ENCODE measurements at regions not wholly inside any gene's neighbourhood (a gene's known extent, or its start where the extent isn't known, plus 50 kb on each side); places are given as distances from the start of the nearest gene placed in this dataset.

DNA sequence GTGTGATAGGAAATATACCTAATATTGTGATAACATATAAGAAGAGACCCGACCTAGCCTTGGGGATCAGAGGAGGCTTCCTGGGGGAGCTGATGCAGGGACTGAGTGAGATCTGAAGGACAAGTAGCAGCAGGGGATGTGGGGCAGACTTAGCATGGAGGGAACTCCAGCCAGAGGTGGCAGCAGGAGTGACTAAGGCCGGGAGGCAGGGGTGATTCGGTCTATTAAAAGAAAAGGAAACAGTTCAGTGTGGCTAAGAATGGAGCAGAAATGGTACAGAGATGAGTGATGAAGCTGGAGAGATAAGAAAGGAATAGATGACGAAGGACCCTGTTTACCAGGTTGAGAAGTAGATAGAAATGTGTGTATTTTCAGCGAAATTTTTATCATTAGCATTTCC is 408.8 kb downstream of the ENC1 start:
- H3K9me3 ChIP-seq (ENCODE audit: control insufficient read depth, low read length): no peaks in the 10 kb centered on the region
- H3K4me3 ChIP-seq (ENCODE audit: low read length): no peak overlapping the region
- DNase-seq (ENCODE audit: low read depth): no peak
- no peaks in the 10 kb centered on the region for H3K36me3 ChIP-seq (ENCODE audit: control insufficient read depth, insufficient read depth, low read length, severe bottlenecking)
- H3K4me1 ChIP-seq (ENCODE audit: control insufficient read depth, insufficient read depth, low read length): peaks cover 18% of the 10 kb centered on the region
- no peaks in the 10 kb centered on the region for H3K27me3 ChIP-seq (replicated peaks; ENCODE audit: control insufficient read depth, insufficient read depth, low read length)
- H3K9ac ChIP-seq (ENCODE audit: low read length): no peak overlapping the region

- H3K4me3 ChIP-seq (ENCODE audit: low read length): no peak overlapping the region
- no peak overlapping the region for H3K9ac ChIP-seq (ENCODE audit: low read length)
- H3K9me3 ChIP-seq (ENCODE audit: control insufficient read depth, low read length): no peaks in the 10 kb centered on the region
- H3K36me3 ChIP-seq (ENCODE audit: control insufficient read depth, insufficient read depth, low read length, severe bottlenecking): no peaks in the 10 kb centered on the region
- H3K4me1 ChIP-seq (ENCODE audit: control insufficient read depth, insufficient read depth, low read length): no peaks in the 10 kb centered on the region
- DNase-seq (ENCODE audit: low read depth): no peak
- H3K27me3 ChIP-seq (replicated peaks; ENCODE audit: control insufficient read depth, insufficient read depth, low read length): no peaks in the 10 kb centered on the region
Measured at GRCh38 chr5:74226716-74227485, 413.6 kb downstream of the ENC1 start.

- Histone ChIP-seq H3K4me3 (ENCODE audit: low read length) (no peak overlapping the region), H3K4me1 (ENCODE audit: control insufficient read depth, insufficient read depth, low read length) (no peaks in the 10 kb centered on the region), H3K9ac (ENCODE audit: low read length) (no peak overlapping the region), H3K9me3 (ENCODE audit: control insufficient read depth, low read length) (no peaks in the 10 kb centered on the region), H3K36me3 (ENCODE audit: control insufficient read depth, insufficient read depth, low read length, severe bottlenecking) (no peaks in the 10 kb centered on the region), H3K27me3 (replicated peaks; ENCODE audit: control insufficient read depth, insufficient read depth, low read length) (no peaks in the 10 kb centered on the region)
- no peak for DNase-seq (ENCODE audit: low read depth)
Measured at GRCh38 chr5:74225587-74225986, 414.9 kb downstream of the ENC1 start.

DNA sequence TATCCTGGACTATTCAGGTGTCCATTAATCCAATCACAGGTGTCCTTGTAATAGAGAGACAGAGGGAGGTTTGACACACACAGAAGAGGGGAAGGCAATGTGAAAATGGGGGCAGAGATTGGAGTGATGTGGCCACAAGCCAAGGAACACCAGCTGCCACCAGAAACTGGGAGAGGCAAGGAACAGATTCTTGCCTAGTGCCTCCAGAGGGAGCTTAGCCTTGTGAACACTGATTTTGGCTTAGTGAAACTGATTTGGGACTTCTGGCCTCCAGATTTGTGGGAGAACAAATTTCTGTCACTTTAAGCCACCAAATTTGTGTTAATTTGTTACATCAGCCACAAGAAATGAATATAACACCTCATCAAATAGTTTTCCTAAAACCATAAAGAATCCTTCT is 416.2 kb downstream of the ENC1 start:
- H3K9ac ChIP-seq (ENCODE audit: low read length): no peak overlapping the region
- no peaks in the 10 kb centered on the region for H3K9me3 ChIP-seq (ENCODE audit: control insufficient read depth, low read length)
- H3K4me1 ChIP-seq (ENCODE audit: control insufficient read depth, insufficient read depth, low read length): no peaks in the 10 kb centered on the region
- H3K36me3 ChIP-seq (ENCODE audit: control insufficient read depth, insufficient read depth, low read length, severe bottlenecking): no peaks in the 10 kb centered on the region
- no peak for DNase-seq (ENCODE audit: low read depth)
- H3K4me3 ChIP-seq (ENCODE audit: low read length): no peak overlapping the region
- H3K27me3 ChIP-seq (replicated peaks; ENCODE audit: control insufficient read depth, insufficient read depth, low read length): no peaks in the 10 kb centered on the region

DNA sequence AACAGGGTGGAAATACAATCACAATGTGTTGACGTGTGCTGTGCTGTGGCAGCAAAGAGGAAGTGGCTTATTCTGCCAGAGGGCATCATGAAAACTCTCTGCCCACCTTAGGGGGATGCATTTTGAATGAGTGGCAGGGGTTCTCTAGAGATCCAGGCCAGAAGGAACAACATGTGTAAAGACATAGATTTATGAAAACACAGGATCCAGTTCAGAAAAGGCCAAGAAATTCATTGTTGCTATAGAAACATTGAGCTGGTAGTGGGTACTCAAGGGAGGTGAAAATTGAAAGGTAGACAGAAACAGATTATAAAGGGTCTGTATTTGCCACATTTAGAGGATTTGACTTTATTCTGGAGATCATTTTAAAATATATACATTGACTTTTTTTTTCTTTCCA is 417.7 kb downstream of the ENC1 start:
- Histone ChIP-seq H3K36me3 (ENCODE audit: control insufficient read depth, insufficient read depth, low read length, severe bottlenecking) (no peaks in the 10 kb centered on the region), H3K9me3 (ENCODE audit: control insufficient read depth, low read length) (no peaks in the 10 kb centered on the region), H3K9ac (ENCODE audit: low read length) (no peak overlapping the region), H3K27me3 (replicated peaks; ENCODE audit: control insufficient read depth, insufficient read depth, low read length) (no peaks in the 10 kb centered on the region), H3K4me1 (ENCODE audit: control insufficient read depth, insufficient read depth, low read length) (no peaks in the 10 kb centered on the region), H3K4me3 (ENCODE audit: low read length) (no peak overlapping the region)
- no peak for DNase-seq (ENCODE audit: low read depth)

GRCh38 chr5:74221413-74221812 is 419.1 kb downstream of the ENC1 start:
- Histone ChIP-seq H3K9me3 (ENCODE audit: control insufficient read depth, low read length) (no peaks in the 10 kb centered on the region), H3K4me3 (ENCODE audit: low read length) (no peak overlapping the region), H3K27me3 (replicated peaks; ENCODE audit: control insufficient read depth, insufficient read depth, low read length) (no peaks in the 10 kb centered on the region), H3K4me1 (ENCODE audit: control insufficient read depth, insufficient read depth, low read length) (no peaks in the 10 kb centered on the region), H3K36me3 (ENCODE audit: control insufficient read depth, insufficient read depth, low read length, severe bottlenecking) (no peaks in the 10 kb centered on the region), H3K9ac (ENCODE audit: low read length) (no peak overlapping the region)
- DNase-seq (ENCODE audit: low read depth): no peak

- Histone ChIP-seq H3K27me3 (replicated peaks; ENCODE audit: control insufficient read depth, insufficient read depth, low read length) (peaks cover 5% of the 10 kb centered on the region), H3K36me3 (ENCODE audit: control insufficient read depth, insufficient read depth, low read length, severe bottlenecking) (no peaks in the 10 kb centered on the region), H3K9me3 (ENCODE audit: control insufficient read depth, low read length) (no peaks in the 10 kb centered on the region), H3K4me3 (ENCODE audit: low read length) (no peak overlapping the region), H3K4me1 (ENCODE audit: control insufficient read depth, insufficient read depth, low read length) (no peaks in the 10 kb centered on the region), H3K9ac (ENCODE audit: low read length) (no peak overlapping the region)
- no peak for DNase-seq (ENCODE audit: low read depth)
Measured at GRCh38 chr5:74216012-74216411, 424.5 kb downstream of the ENC1 start.

DNA sequence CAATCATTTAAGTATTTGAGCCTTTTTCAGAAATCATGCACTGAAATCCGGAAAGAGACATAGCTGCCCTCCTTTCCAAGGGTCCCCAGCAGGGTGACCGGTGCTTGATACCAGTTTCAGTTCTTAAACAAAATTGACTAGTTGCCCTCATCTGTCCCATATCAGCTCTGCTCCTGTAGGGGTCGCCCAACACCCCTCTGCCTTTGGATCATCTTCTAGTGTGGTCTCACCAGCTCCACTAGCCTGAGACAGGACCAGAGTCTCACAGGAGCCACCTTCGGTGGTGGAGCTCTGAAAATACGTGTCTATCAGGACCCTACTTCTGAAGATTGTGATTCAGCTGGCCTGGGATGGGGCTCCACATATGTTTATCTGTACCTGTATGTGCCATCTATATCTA is 428.2 kb downstream of the ENC1 start:
- Histone ChIP-seq H3K9ac (ENCODE audit: low read length) (no peak overlapping the region), H3K4me3 (ENCODE audit: low read length) (no peak overlapping the region), H3K9me3 (ENCODE audit: control insufficient read depth, low read length) (no peaks in the 10 kb centered on the region), H3K36me3 (ENCODE audit: control insufficient read depth, insufficient read depth, low read length, severe bottlenecking) (no peaks in the 10 kb centered on the region), H3K27me3 (replicated peaks; ENCODE audit: control insufficient read depth, insufficient read depth, low read length) (peaks cover 5% of the 10 kb centered on the region), H3K4me1 (ENCODE audit: control insufficient read depth, insufficient read depth, low read length) (no peaks in the 10 kb centered on the region)
- peak; percentile 30 for DNase-seq (ENCODE audit: low read depth)

DNA sequence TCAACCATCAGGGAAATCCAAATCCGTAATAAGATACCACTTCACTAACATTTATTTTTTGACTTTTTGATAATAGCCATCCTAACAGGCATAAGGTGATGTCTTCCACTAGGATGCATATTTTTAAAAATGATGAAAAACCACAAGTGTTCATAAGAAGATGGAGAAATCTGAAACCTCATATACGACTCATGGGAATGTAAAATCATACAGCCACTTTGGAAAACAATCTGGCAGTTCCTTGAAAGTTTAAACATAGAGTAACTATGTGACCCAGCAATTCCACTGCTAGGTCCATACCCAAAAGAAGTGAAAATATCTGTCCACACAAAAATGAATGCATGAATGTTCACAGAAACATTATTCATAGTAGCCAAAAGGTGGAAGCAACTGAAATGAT is 431.0 kb downstream of the ENC1 start:
- H3K9ac ChIP-seq (ENCODE audit: low read length): no peak overlapping the region
- no peak overlapping the region for H3K4me3 ChIP-seq (ENCODE audit: low read length)
- no peak for DNase-seq (ENCODE audit: low read depth)

GRCh38 chr5:74206579-74207550 is 433.7 kb downstream of the ENC1 start:
- peaks cover 13% of the 10 kb centered on the region for H3K4me1 ChIP-seq (ENCODE audit: control insufficient read depth, insufficient read depth, low read length)
- DNase-seq (ENCODE audit: low read depth): peak; percentile 70
- H3K9ac ChIP-seq (ENCODE audit: low read length): no peak overlapping the region
- H3K27me3 ChIP-seq (replicated peaks; ENCODE audit: control insufficient read depth, insufficient read depth, low read length): no peaks in the 10 kb centered on the region
- H3K4me3 ChIP-seq (ENCODE audit: low read length): peak overlapping the region; percentile 20
- H3K9me3 ChIP-seq (ENCODE audit: control insufficient read depth, low read length): no peaks in the 10 kb centered on the region
- H3K36me3 ChIP-seq (ENCODE audit: control insufficient read depth, insufficient read depth, low read length, severe bottlenecking): no peaks in the 10 kb centered on the region

More for the DNA sequence above, 431.0 kb downstream of the ENC1 start:
- no peaks in the 10 kb centered on the region for H3K36me3 ChIP-seq (ENCODE audit: control insufficient read depth, insufficient read depth, low read length, severe bottlenecking)
- peaks cover 13% of the 10 kb centered on the region for H3K4me1 ChIP-seq (ENCODE audit: control insufficient read depth, insufficient read depth, low read length)
- H3K27me3 ChIP-seq (replicated peaks; ENCODE audit: control insufficient read depth, insufficient read depth, low read length): no peaks in the 10 kb centered on the region
- H3K9me3 ChIP-seq (ENCODE audit: control insufficient read depth, low read length): no peaks in the 10 kb centered on the region

GRCh38 chr5:74205767-74206578 is 434.6 kb downstream of the ENC1 start:
- no peaks in the 10 kb centered on the region for H3K36me3 ChIP-seq (ENCODE audit: control insufficient read depth, insufficient read depth, low read length, severe bottlenecking)
- no peak overlapping the region for H3K9ac ChIP-seq (ENCODE audit: low read length)
- no peak for DNase-seq (ENCODE audit: low read depth)

More at GRCh38 chr5:74205767-74206578, 434.6 kb downstream of the ENC1 start:
- no peaks in the 10 kb centered on the region for H3K27me3 ChIP-seq (replicated peaks; ENCODE audit: control insufficient read depth, insufficient read depth, low read length)
- no peaks in the 10 kb centered on the region for H3K9me3 ChIP-seq (ENCODE audit: control insufficient read depth, low read length)
- peak overlapping the region; percentile 20 for H3K4me3 ChIP-seq (ENCODE audit: low read length)
- peaks cover 19% of the 10 kb centered on the region for H3K4me1 ChIP-seq (ENCODE audit: control insufficient read depth, insufficient read depth, low read length)

All from adipocyte (in vitro differentiated cells).